AG04450 (cell line): ENCODE measurements at regions not wholly inside any gene's neighbourhood (a gene's known extent, or its start where the extent isn't known, plus 50 kb on each side); places are given as distances from the start of the nearest gene placed in this dataset.
"Not testable (repeated sequence)": the region's sequence is repeated elsewhere in the genome, so short reads cannot be mapped to it uniquely, and the experiment has no call there.

Experiments used
- CTCF ChIA-PET: fragments of 300-600, 350-600 bp; formaldehyde crosslinking; extraction: SDS; loops from one replicate; lab custom pipeline; 2022; ENCODE audit warnings: antibody characterized with exemption, inconsistent platforms; lab: Charles Lee
- POLR2A ChIA-PET: fragments of 350-600 bp; formaldehyde crosslinking; extraction: SDS; loops from one replicate; lab custom pipeline; 2021; ENCODE audit warnings: antibody characterized with exemption, inconsistent platforms; lab: Yijun Ruan, JAX
- DNase-seq: peaks from one replicate; pipeline ENCODE4 v3.0.0-alpha.2; 2011; ENCODE audit warnings: low read depth, low spot score
- H3K27ac ChIP-seq: one replicate; pipeline ENCODE4 v1.5.1; 2012; ENCODE audit warnings: low read depth, low read length, control low read depth
- H3K27me3 ChIP-seq: one replicate; pipeline ENCODE4 v1.6.0; 2012; ENCODE audit warnings: low read length; ENCODE audit not compliant: control insufficient read depth, insufficient read depth
- H3K4me3 ChIP-seq: 2 replicates; pipeline ENCODE4 v1.5.1; 2011; ENCODE audit warnings: mild to moderate bottlenecking, low read depth, low read length, control low read depth
- H3K9me3 ChIP-seq: 2 replicates; pipeline ENCODE4 v1.5.1; 2012; ENCODE audit warnings: low read length; ENCODE audit not compliant: control insufficient read depth, insufficient read depth
- TF ChIP-seq, protein P1 (sequence below): IDR thresholded peaks from 2 replicates; pipeline ENCODE4 v1.5.1; 2011; ENCODE audit warnings: low read depth, low read length, control low read depth, inconsistent platforms

GRCh38 chr15:38130740-38131498, 121.7 kb upstream of the SPRED1 start:
- peak; percentile 93 for DNase-seq
- H3K27ac ChIP-seq: peak overlapping the region; percentile 89
- ChIA-PET POLR2A (interaction anchor here (0.6 to 2.7 kb wide), 8 partner anchors 38 to 277 kb away, joined by 3 to 29 read pairs (median 3); partner anchors contain the start of gene SPRED1), CTCF (interaction anchor here (1.4 kb wide), 1 partner anchor 128 kb away, joined by 3 read pairs; no protein-coding TSS in a partner anchor)
- TF ChIP-seq, protein P1, sequence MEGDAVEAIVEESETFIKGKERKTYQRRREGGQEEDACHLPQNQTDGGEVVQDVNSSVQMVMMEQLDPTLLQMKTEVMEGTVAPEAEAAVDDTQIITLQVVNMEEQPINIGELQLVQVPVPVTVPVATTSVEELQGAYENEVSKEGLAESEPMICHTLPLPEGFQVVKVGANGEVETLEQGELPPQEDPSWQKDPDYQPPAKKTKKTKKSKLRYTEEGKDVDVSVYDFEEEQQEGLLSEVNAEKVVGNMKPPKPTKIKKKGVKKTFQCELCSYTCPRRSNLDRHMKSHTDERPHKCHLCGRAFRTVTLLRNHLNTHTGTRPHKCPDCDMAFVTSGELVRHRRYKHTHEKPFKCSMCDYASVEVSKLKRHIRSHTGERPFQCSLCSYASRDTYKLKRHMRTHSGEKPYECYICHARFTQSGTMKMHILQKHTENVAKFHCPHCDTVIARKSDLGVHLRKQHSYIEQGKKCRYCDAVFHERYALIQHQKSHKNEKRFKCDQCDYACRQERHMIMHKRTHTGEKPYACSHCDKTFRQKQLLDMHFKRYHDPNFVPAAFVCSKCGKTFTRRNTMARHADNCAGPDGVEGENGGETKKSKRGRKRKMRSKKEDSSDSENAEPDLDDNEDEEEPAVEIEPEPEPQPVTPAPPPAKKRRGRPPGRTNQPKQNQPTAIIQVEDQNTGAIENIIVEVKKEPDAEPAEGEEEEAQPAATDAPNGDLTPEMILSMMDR: no peak
- H3K27me3 ChIP-seq: no peaks in the 10 kb centered on the region
- no peaks in the 10 kb centered on the region for H3K9me3 ChIP-seq
- peak overlapping the region; percentile 52 for H3K4me3 ChIP-seq

GRCh38 chr15:38134252-38134651, 118.4 kb upstream of the SPRED1 start:
- CTCF ChIA-PET: no interaction called here
- POLR2A ChIA-PET: no interaction called here
- H3K27ac ChIP-seq: no peak overlapping the region
- no peaks in the 10 kb centered on the region for H3K9me3 ChIP-seq
- TF ChIP-seq, protein P1: no peak
- H3K4me3 ChIP-seq: no peak overlapping the region
- no peak for DNase-seq
- H3K27me3 ChIP-seq: no peaks in the 10 kb centered on the region

GRCh38 chr15:38142195-38142594, 110.4 kb upstream of the SPRED1 start:
- CTCF ChIA-PET, H3K9me3 ChIP-seq, H3K27me3 ChIP-seq, H3K4me3 ChIP-seq, H3K27ac ChIP-seq, DNase-seq, POLR2A ChIA-PET: not testable (repeated sequence)

- H3K27ac ChIP-seq: no peak overlapping the region
- H3K9me3 ChIP-seq: no peaks in the 10 kb centered on the region
- CTCF ChIA-PET: no interaction called here
- H3K27me3 ChIP-seq: no peaks in the 10 kb centered on the region
- H3K4me3 ChIP-seq: no peak overlapping the region
- TF ChIP-seq, protein P1: no peak
- no peak for DNase-seq
- POLR2A ChIA-PET: no interaction called here
Observed at GRCh38 chr15:38144921-38145320, 107.7 kb upstream of the SPRED1 start.

GRCh38 chr15:38145651-38146111, 107.0 kb upstream of the SPRED1 start:
- Histone ChIP-seq H3K4me3 (no peak overlapping the region), H3K9me3 (peaks cover 3% of the 10 kb centered on the region; the same call in 1 of the 2 replicates), H3K27ac (no peak overlapping the region), H3K27me3 (no peaks in the 10 kb centered on the region)
- ChIA-PET POLR2A (no interaction called here), CTCF (no interaction called here)
- DNase-seq: no peak
- TF ChIP-seq, protein P1: no peak
